ENCODE measurements at regions not wholly inside any gene's neighbourhood (a gene's known extent, or its start where the extent isn't known, plus 50 kb on each side); places are given as distances from the start of the nearest gene placed in this dataset.

GRCh38 chr4:134260126-134260525 is 58.5 kb upstream of the PABPC4L start:
- no peak for DNase-seq (ENCODE audit: low spot score)
- no peak for TF ChIP-seq CTCF (IDR thresholded peaks at IDR 0.05; ENCODE audit: extremely low read depth, missing control alignments)
